WERI-Rb-1 (cell line): ENCODE measurements at regions not wholly inside any gene's neighbourhood (a gene's known extent, or its start where the extent isn't known, plus 50 kb on each side); places are given as distances from the start of the nearest gene placed in this dataset.

Experiments used
- DNase-seq: peaks from one replicate; pipeline ENCODE4 v3.0.0-alpha.2; 2020
- H3K27ac ChIP-seq: fragments of 250-450 bp; sonication (Bioruptor Pico); 2 replicates; pipeline ENCODE4 v1.5.1; 2020; ENCODE audit warnings: mild to moderate bottlenecking, moderate library complexity
- H3K27me3 ChIP-seq: fragments of 250-450 bp; sonication (Bioruptor Pico); 2 replicates; pipeline ENCODE4 v1.5.1; 2021; ENCODE audit warnings: mild to moderate bottlenecking, low read depth, moderate library complexity; ENCODE audit not compliant: insufficient read depth, severe bottlenecking
- H3K36me3 ChIP-seq: fragments of 250-450 bp; sonication (Bioruptor Pico); 2 replicates; pipeline ENCODE4 v1.5.1; 2020; ENCODE audit warnings: mild to moderate bottlenecking, moderate library complexity
- H3K4me3 ChIP-seq: 2 replicates; pipeline ENCODE4 v1.5.1; 2011; ENCODE audit warnings: low read depth, mild to moderate bottlenecking, control low read depth, low read length
- H3K9me3 ChIP-seq: fragments of 250-450 bp; sonication (Bioruptor Pico); 2 replicates; pipeline ENCODE4 v1.5.1; 2021; ENCODE audit warnings: mild to moderate bottlenecking, moderate library complexity; ENCODE audit not compliant: severe bottlenecking
- CTCF ChIP-seq: IDR thresholded peaks from 2 replicates; pipeline ENCODE4 v1.5.1; 2011; ENCODE audit warnings: low read depth, mild to moderate bottlenecking, control low read depth, inconsistent platforms, low read length

GRCh38 chr5:8865686-8866374 is 680.0 kb downstream of the SEMA5A start:
- no peak for DNase-seq
- H3K9me3 ChIP-seq = no peaks in the 10 kb centered on the region
- H3K27me3 ChIP-seq = peaks cover 2% of the 10 kb centered on the region
- no peak overlapping the region for H3K27ac ChIP-seq
- no peak for TF ChIP-seq CTCF
- H3K4me3 ChIP-seq = no peak overlapping the region
- H3K36me3 ChIP-seq = no peaks in the 10 kb centered on the region

- Histone ChIP-seq H3K27ac (no peak overlapping the region), H3K36me3 (no peaks in the 10 kb centered on the region), H3K4me3 (no peak overlapping the region), H3K9me3 (no peaks in the 10 kb centered on the region), H3K27me3 (peaks cover 2% of the 10 kb centered on the region)
- no peak for DNase-seq
- no peak for TF ChIP-seq CTCF
Measured at GRCh38 chr5:8868283-8868682, 677.6 kb downstream of the SEMA5A start.

GRCh38 chr5:8869932-8870331 is 675.9 kb downstream of the SEMA5A start:
- no peak for TF ChIP-seq CTCF
- no peak overlapping the region for H3K27ac ChIP-seq
- H3K9me3 ChIP-seq = no peaks in the 10 kb centered on the region
- peaks cover 2% of the 10 kb centered on the region for H3K27me3 ChIP-seq
- H3K36me3 ChIP-seq = no peaks in the 10 kb centered on the region
- DNase-seq = no peak
- no peak overlapping the region for H3K4me3 ChIP-seq

- H3K27ac ChIP-seq = no peak overlapping the region
- no peak overlapping the region for H3K4me3 ChIP-seq
- no peaks in the 10 kb centered on the region for H3K36me3 ChIP-seq
Measured at GRCh38 chr5:8870349-8870958, 675.4 kb downstream of the SEMA5A start.

GRCh38 chr5:8870959-8871355 is 674.9 kb downstream of the SEMA5A start:
- Histone ChIP-seq H3K27me3 (peaks cover 2% of the 10 kb centered on the region), H3K27ac (no peak overlapping the region), H3K4me3 (no peak overlapping the region), H3K9me3 (no peaks in the 10 kb centered on the region), H3K36me3 (no peaks in the 10 kb centered on the region)
- TF ChIP-seq CTCF = no peak
- DNase-seq = no peak

More at GRCh38 chr5:8870349-8870958, 675.4 kb downstream of the SEMA5A start:
- Histone ChIP-seq H3K27me3 (peaks cover 2% of the 10 kb centered on the region), H3K9me3 (no peaks in the 10 kb centered on the region)
- DNase-seq = no peak
- no peak for TF ChIP-seq CTCF
